WTC11 (cell line): ENCODE measurements at regions not wholly inside any gene's neighbourhood (a gene's known extent, or its start where the extent isn't known, plus 50 kb on each side); places are given as distances from the start of the nearest gene placed in this dataset.

Experiments used
- ATAC-seq: fragments of 200-7000 bp; cut with Tn5 transposase; 2 replicates; pipeline ENCODE4 v1.10.0; 2021; ENCODE audit warnings: mild to moderate bottlenecking, moderate library complexity
- CTCF ChIA-PET: fragments of 300-600 bp; sonication (Branson Sonifier 250); formaldehyde crosslinking; loops from one replicate; lab custom pipeline; 2021; ENCODE audit warnings: antibody characterized with exemption; lab: Charles Lee
- POLR2A ChIA-PET: fragments of 350-600 bp; sonication (Branson Sonifier 250); formaldehyde crosslinking; loops from one replicate; lab custom pipeline; 2021; ENCODE audit warnings: antibody characterized with exemption; lab: Charles Lee
- DNase-seq: peaks from one replicate; pipeline ENCODE4 v3.0.0; 2021; ENCODE audit warnings: low spot score
- H3K27ac Mint-ChIP-seq: 2 replicates; pipeline ENCODE4 v1.8.0; 2021; ENCODE audit warnings: mixed read lengths
- H3K27me3 Mint-ChIP-seq: 2 replicates; pipeline ENCODE4 v1.8.0; 2021; ENCODE audit warnings: low read depth, mild to moderate bottlenecking, moderate library complexity, mixed read lengths
- H3K36me3 Mint-ChIP-seq: 2 replicates; pipeline ENCODE4 v1.8.0; 2021; ENCODE audit warnings: mixed read lengths
- H3K4me1 Mint-ChIP-seq: 2 replicates; pipeline ENCODE4 v1.8.0; 2022; ENCODE audit warnings: mixed read lengths
- H3K4me3 Mint-ChIP-seq: 2 replicates; pipeline ENCODE4 v1.8.0; 2021; ENCODE audit warnings: mild to moderate bottlenecking, moderate library complexity, mixed read lengths
- H3K9me3 Mint-ChIP-seq: 2 replicates; pipeline ENCODE4 v1.8.0; 2021; ENCODE audit warnings: mixed read lengths
- CBFB ChIP-seq: sonication (generic); formaldehyde crosslinking; IDR thresholded peaks from 2 replicates; pipeline ENCODE4 v1.8.1; 2022; ENCODE audit warnings: mild to moderate bottlenecking, low read depth, missing genetic modification reagents
- ESRRA ChIP-seq: sonication (generic); formaldehyde crosslinking; IDR thresholded peaks from 2 replicates; pipeline ENCODE4 v1.8.1; 2022; ENCODE audit warnings: mild to moderate bottlenecking, missing genetic modification reagents, borderline replicate concordance
- ETV6 ChIP-seq: sonication (generic); formaldehyde crosslinking; IDR thresholded peaks from 2 replicates; pipeline ENCODE4 v1.8.1; 2022; ENCODE audit warnings: mild to moderate bottlenecking, missing genetic modification reagents
- FOXK1 ChIP-seq: sonication (generic); formaldehyde crosslinking; IDR thresholded peaks from 2 replicates; pipeline ENCODE4 v1.8.0; 2022; ENCODE audit warnings: mild to moderate bottlenecking, moderate library complexity, missing genetic modification reagents
- GABPB1 ChIP-seq: sonication (generic); formaldehyde crosslinking; IDR thresholded peaks from 2 replicates; pipeline ENCODE4 v1.8.1; 2023; ENCODE audit warnings: mild to moderate bottlenecking, missing genetic modification reagents
- HMGA2 ChIP-seq: fragments of 250-450 bp; sonication (Bioruptor Pico); IDR thresholded peaks from 2 replicates; pipeline ENCODE4 v1.4.0; 2021; ENCODE audit warnings: mild to moderate bottlenecking, moderate library complexity
- HMGXB4 ChIP-seq: sonication (generic); formaldehyde crosslinking; IDR thresholded peaks from 2 replicates; pipeline ENCODE4 v1.8.1; 2023; ENCODE audit warnings: mild to moderate bottlenecking, moderate library complexity, missing genetic modification reagents
- JUN ChIP-seq: sonication (generic); formaldehyde crosslinking; IDR thresholded peaks from 2 replicates; pipeline ENCODE4 v1.8.0; 2023; ENCODE audit warnings: mild to moderate bottlenecking, missing genetic modification reagents
- MXD4 ChIP-seq: fragments of 250-450 bp; sonication (Bioruptor Pico); IDR thresholded peaks from 2 replicates; pipeline ENCODE4 v1.8.0; 2021; ENCODE audit warnings: mild to moderate bottlenecking, moderate library complexity, borderline replicate concordance
- NFE2L1 ChIP-seq: sonication (generic); formaldehyde crosslinking; IDR thresholded peaks from 2 replicates; pipeline ENCODE4 v1.8.1; 2023; ENCODE audit warnings: missing genetic modification reagents
- NR2C2 ChIP-seq: sonication (generic); formaldehyde crosslinking; IDR thresholded peaks from 2 replicates; pipeline ENCODE4 v1.8.0; 2022; ENCODE audit warnings: mild to moderate bottlenecking, missing genetic modification reagents
- NR3C1 ChIP-seq: sonication (generic); formaldehyde crosslinking; conservative IDR thresholded peaks from 2 replicates; pipeline ENCODE4 v1.8.1; 2023; ENCODE audit warnings: low read depth, mild to moderate bottlenecking, missing genetic modification reagents
- OVOL2 ChIP-seq: fragments of 250-450 bp; sonication (Bioruptor Pico); IDR thresholded peaks from 2 replicates; pipeline ENCODE4 v1.9.0; 2021; ENCODE audit warnings: mild to moderate bottlenecking, borderline replicate concordance
- RORB ChIP-seq: fragments of 250-450 bp; sonication (Bioruptor Pico); IDR thresholded peaks from 2 replicates; pipeline ENCODE4 v1.9.0; 2021; ENCODE audit warnings: mild to moderate bottlenecking
- SMAD3 ChIP-seq: sonication (generic); formaldehyde crosslinking; IDR thresholded peaks from 2 replicates; pipeline ENCODE4 v1.8.0; 2022; ENCODE audit warnings: missing genetic modification reagents, mild to moderate bottlenecking, borderline replicate concordance
- SMAD4 ChIP-seq: sonication (generic); formaldehyde crosslinking; IDR thresholded peaks from 2 replicates; pipeline ENCODE4 v1.8.0; 2022; ENCODE audit warnings: mild to moderate bottlenecking, missing genetic modification reagents
- STAT6 ChIP-seq: sonication (generic); formaldehyde crosslinking; conservative IDR thresholded peaks from 2 replicates; pipeline ENCODE4 v1.8.1; 2023; ENCODE audit warnings: mild to moderate bottlenecking, low read depth, missing genetic modification reagents, moderate library complexity
- TP53 ChIP-seq: sonication (generic); formaldehyde crosslinking; IDR thresholded peaks from 2 replicates; pipeline ENCODE4 v1.8.1; 2023; ENCODE audit warnings: mild to moderate bottlenecking, missing genetic modification reagents
- ZBTB21 ChIP-seq: sonication (generic); formaldehyde crosslinking; IDR thresholded peaks from 2 replicates; pipeline ENCODE4 v1.8.1; 2023; ENCODE audit warnings: mild to moderate bottlenecking, missing genetic modification reagents, borderline replicate concordance
- ZBTB43 ChIP-seq: sonication (generic); formaldehyde crosslinking; IDR thresholded peaks from 2 replicates; pipeline ENCODE4 v1.8.1; 2023; ENCODE audit warnings: mild to moderate bottlenecking, missing genetic modification reagents
- TF ChIP-seq, protein P1 (sequence below): fragments of 250-450 bp; sonication (Bioruptor Pico); IDR thresholded peaks from 2 replicates; pipeline ENCODE4 v1.9.0; 2021; ENCODE audit warnings: mild to moderate bottlenecking
- TF ChIP-seq, protein P2 (sequence below): sonication (generic); formaldehyde crosslinking; IDR thresholded peaks from 2 replicates; pipeline ENCODE4 v1.8.0; 2023; ENCODE audit warnings: mild to moderate bottlenecking, missing genetic modification reagents
- TF ChIP-seq, protein P3 (sequence below): fragments of 250-450 bp; sonication (Bioruptor Pico); IDR thresholded peaks from 2 replicates; pipeline ENCODE4 v2.1.2; 2022; ENCODE audit warnings: mild to moderate bottlenecking, moderate library complexity
- TF ChIP-seq, protein P4 (sequence below): sonication (generic); formaldehyde crosslinking; IDR thresholded peaks from 2 replicates; pipeline ENCODE4 v1.8.1; 2022; ENCODE audit warnings: low read depth, mild to moderate bottlenecking, moderate library complexity, missing genetic modification reagents, borderline replicate concordance

DNA sequence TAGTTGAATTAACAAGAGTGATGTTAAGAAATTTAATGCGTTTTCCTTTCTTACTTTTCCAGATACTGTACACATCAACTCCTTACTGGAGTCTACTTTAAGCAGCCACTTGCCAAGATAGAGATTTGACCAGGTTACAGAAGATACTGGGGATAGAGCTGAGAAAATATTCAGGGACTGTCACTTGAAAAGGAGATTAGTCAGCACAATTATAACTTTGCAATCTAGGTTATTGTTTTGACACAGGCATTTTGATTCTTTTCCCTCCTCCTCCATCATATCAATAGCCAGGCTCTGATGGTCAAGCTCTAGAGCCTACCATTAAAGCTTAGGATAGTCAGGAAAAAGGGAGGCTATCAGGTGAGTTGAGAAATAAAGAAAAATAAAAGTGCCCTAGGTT, 345.9 kb upstream of the ITGA1 start (continued):
- TF ChIP-seq STAT6 (CRISPR knock-in tag) (no peak), CBFB (no peak), SMAD3 (no peak), NR2C2 (no peak), RORB (CRISPR knock-in tag) (no peak), MXD4 (CRISPR knock-in tag) (no peak)
- TF ChIP-seq, protein P1, sequence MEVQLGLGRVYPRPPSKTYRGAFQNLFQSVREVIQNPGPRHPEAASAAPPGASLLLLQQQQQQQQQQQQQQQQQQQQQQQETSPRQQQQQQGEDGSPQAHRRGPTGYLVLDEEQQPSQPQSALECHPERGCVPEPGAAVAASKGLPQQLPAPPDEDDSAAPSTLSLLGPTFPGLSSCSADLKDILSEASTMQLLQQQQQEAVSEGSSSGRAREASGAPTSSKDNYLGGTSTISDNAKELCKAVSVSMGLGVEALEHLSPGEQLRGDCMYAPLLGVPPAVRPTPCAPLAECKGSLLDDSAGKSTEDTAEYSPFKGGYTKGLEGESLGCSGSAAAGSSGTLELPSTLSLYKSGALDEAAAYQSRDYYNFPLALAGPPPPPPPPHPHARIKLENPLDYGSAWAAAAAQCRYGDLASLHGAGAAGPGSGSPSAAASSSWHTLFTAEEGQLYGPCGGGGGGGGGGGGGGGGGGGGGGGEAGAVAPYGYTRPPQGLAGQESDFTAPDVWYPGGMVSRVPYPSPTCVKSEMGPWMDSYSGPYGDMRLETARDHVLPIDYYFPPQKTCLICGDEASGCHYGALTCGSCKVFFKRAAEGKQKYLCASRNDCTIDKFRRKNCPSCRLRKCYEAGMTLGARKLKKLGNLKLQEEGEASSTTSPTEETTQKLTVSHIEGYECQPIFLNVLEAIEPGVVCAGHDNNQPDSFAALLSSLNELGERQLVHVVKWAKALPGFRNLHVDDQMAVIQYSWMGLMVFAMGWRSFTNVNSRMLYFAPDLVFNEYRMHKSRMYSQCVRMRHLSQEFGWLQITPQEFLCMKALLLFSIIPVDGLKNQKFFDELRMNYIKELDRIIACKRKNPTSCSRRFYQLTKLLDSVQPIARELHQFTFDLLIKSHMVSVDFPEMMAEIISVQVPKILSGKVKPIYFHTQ (CRISPR knock-in tag), result no peak
- TF ChIP-seq, protein P2, sequence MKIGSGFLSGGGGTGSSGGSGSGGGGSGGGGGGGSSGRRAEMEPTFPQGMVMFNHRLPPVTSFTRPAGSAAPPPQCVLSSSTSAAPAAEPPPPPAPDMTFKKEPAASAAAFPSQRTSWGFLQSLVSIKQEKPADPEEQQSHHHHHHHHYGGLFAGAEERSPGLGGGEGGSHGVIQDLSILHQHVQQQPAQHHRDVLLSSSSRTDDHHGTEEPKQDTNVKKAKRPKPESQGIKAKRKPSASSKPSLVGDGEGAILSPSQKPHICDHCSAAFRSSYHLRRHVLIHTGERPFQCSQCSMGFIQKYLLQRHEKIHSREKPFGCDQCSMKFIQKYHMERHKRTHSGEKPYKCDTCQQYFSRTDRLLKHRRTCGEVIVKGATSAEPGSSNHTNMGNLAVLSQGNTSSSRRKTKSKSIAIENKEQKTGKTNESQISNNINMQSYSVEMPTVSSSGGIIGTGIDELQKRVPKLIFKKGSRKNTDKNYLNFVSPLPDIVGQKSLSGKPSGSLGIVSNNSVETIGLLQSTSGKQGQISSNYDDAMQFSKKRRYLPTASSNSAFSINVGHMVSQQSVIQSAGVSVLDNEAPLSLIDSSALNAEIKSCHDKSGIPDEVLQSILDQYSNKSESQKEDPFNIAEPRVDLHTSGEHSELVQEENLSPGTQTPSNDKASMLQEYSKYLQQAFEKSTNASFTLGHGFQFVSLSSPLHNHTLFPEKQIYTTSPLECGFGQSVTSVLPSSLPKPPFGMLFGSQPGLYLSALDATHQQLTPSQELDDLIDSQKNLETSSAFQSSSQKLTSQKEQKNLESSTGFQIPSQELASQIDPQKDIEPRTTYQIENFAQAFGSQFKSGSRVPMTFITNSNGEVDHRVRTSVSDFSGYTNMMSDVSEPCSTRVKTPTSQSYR, result no peak
- TF ChIP-seq, protein P3, sequence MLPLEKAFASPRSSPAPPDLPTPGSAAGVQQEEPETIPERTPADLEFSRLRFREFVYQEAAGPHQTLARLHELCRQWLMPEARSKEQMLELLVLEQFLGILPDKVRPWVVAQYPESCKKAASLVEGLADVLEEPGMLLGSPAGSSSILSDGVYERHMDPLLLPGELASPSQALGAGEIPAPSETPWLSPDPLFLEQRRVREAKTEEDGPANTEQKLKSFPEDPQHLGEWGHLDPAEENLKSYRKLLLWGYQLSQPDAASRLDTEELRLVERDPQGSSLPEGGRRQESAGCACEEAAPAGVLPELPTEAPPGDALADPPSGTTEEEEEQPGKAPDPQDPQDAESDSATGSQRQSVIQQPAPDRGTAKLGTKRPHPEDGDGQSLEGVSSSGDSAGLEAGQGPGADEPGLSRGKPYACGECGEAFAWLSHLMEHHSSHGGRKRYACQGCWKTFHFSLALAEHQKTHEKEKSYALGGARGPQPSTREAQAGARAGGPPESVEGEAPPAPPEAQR (CRISPR knock-in tag), result no peak

DNA sequence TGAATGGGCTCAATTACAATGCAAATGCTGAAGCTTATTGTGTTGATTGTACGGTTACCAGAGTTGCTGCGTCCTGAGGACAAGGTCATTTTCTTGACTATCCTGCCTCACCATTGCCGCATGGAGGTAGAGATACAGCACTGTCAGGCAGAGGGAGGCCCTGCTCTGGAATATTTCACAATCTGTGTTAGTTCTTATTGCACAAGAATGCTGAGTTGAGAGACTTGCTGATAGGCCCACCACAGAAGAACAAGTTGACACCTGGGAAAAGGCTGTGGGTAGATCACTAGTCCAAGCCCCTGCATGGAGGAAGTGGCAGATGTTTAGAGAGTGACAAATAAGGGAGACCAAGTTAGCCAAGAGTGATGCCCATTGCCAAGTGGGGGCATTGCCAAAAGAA, 344.5 kb upstream of the ITGA1 start:
- ATAC-seq (no peak), DNase-seq (no peak)
- CTCF ChIA-PET, result no interaction called here
- H3K4me1 Mint-ChIP-seq, result peaks cover 7% of the 10 kb centered on the region
- H3K36me3 Mint-ChIP-seq, result peaks cover 14% of the 10 kb centered on the region
- H3K27ac Mint-ChIP-seq, result no peak overlapping the region
- POLR2A ChIA-PET, result no interaction called here
- TF ChIP-seq FOXK1 (CRISPR knock-in tag) (no peak), ZBTB21 (CRISPR knock-in tag) (no peak), ZBTB43 (CRISPR knock-in tag) (no peak), NR3C1 (CRISPR knock-in tag) (no peak), TP53 (no peak), NFE2L1 (CRISPR knock-in tag) (no peak), HMGA2 (CRISPR knock-in tag) (no peak), ESRRA (no peak), JUN (CRISPR knock-in tag) (no peak), SMAD4 (CRISPR knock-in tag) (no peak), HMGXB4 (CRISPR knock-in tag) (no peak), OVOL2 (CRISPR knock-in tag) (no peak), GABPB1 (CRISPR knock-in tag) (no peak), ETV6 (CRISPR knock-in tag) (no peak)
- TF ChIP-seq, protein P4, sequence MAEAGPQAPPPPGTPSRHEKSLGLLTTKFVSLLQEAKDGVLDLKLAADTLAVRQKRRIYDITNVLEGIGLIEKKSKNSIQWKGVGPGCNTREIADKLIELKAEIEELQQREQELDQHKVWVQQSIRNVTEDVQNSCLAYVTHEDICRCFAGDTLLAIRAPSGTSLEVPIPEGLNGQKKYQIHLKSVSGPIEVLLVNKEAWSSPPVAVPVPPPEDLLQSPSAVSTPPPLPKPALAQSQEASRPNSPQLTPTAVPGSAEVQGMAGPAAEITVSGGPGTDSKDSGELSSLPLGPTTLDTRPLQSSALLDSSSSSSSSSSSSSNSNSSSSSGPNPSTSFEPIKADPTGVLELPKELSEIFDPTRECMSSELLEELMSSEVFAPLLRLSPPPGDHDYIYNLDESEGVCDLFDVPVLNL (CRISPR knock-in tag), result no peak
- H3K27me3 Mint-ChIP-seq, result no peaks in the 10 kb centered on the region
- H3K4me3 Mint-ChIP-seq, result no peak overlapping the region
- peaks cover 20% of the 10 kb centered on the region for H3K9me3 Mint-ChIP-seq
